ENCODE measurements at regions not wholly inside any gene's neighbourhood (a gene's known extent, or its start where the extent isn't known, plus 50 kb on each side); places are given as distances from the start of the nearest gene placed in this dataset.

DNA sequence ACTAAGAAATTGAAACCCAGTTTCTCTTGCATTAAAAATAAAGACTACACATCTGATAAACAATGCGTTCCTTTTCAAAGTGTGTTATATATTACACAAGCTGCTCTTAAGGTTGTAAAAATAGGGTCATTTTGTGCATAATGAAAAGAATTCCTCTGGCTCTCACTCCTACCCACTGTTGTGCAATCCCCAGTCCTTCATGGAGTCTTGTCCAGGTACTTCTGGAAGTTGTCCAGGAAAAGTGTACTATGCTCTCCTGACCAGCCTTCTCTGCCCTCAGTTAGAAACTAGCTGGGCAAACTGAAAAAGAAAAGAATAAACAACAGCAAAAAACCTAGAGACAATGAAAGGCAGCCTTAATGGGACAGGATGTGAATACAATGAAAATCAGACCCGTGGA, 345.5 kb upstream of the PAPPA start:
- TF ChIP-seq MAZ (IDR thresholded peaks at IDR 0.05; ENCODE audit: borderline replicate concordance, low read depth, low read length), result no peak
- no peak for TF ChIP-seq EP300 (IDR thresholded peaks at IDR 0.05)
- no peak for TF ChIP-seq SREBF2 (IDR thresholded peaks at IDR 0.05)
- TF ChIP-seq NPAS2 (CRISPR knock-in tag; IDR thresholded peaks at IDR 0.05; ENCODE audit: borderline replicate concordance), result no peak
